Mesodermal cell (in vitro differentiated cells): ENCODE measurements at regions not wholly inside any gene's neighbourhood (a gene's known extent, or its start where the extent isn't known, plus 50 kb on each side); places are given as distances from the start of the nearest gene placed in this dataset.
"Not testable (repeated sequence)": the region's sequence is repeated elsewhere in the genome, so short reads cannot be mapped to it uniquely, and the experiment has no call there.

Source experiments
- H3K27ac ChIP-seq: 2 replicates; pipeline ENCODE4 v1.7.0; 2013; ENCODE audit warnings: mild to moderate bottlenecking, low read depth, low read length, moderate library complexity; ENCODE audit not compliant: severe bottlenecking
- H3K36me3 ChIP-seq: 2 replicates; pipeline ENCODE4 v1.7.1; 2013; ENCODE audit warnings: mild to moderate bottlenecking, low read length, moderate library complexity; ENCODE audit not compliant: control insufficient read depth, insufficient read depth
- H3K4me1 ChIP-seq: one replicate; pipeline ENCODE4 v1.7.1; 2013; ENCODE audit warnings: mild to moderate bottlenecking, low read length; ENCODE audit not compliant: insufficient read depth, control insufficient read depth, poor library complexity, severe bottlenecking
- H3K4me3 ChIP-seq: 2 replicates; pipeline ENCODE4 v1.7.0; 2013; ENCODE audit warnings: low read length, control low read depth, mild to moderate bottlenecking; ENCODE audit not compliant: insufficient read depth, poor library complexity, severe bottlenecking; ENCODE audit errors: extremely low read depth
- H3K9me3 ChIP-seq: 2 replicates; pipeline ENCODE4 v1.7.1; 2013; ENCODE audit warnings: mild to moderate bottlenecking, low read length, moderate library complexity; ENCODE audit not compliant: control insufficient read depth
- WGBS, 2 experiments: methylation state at CpG; one replicate each; pipeline ENCODE4 v1.1.5; 2013; ENCODE audit warnings: missing lambda C conversion rate in 2 of 2; ENCODE audit not compliant: insufficient coverage in 2 of 2; 5-methylcytosine and 5-hydroxymethylcytosine counted together

GRCh38 chr13:60260440-60260839 is 96.7 kb upstream of the DIAPH3 start:
- no peak overlapping the region for H3K4me3 ChIP-seq
- WGBS, 2 experiments = 59 to 65% methylated on average over 2 to 3 of the region's 4 CpGs
- no peak overlapping the region for H3K27ac ChIP-seq
- H3K4me1 ChIP-seq = no peaks in the 10 kb centered on the region
- H3K9me3 ChIP-seq = no peaks in the 10 kb centered on the region
- no peaks in the 10 kb centered on the region for H3K36me3 ChIP-seq

DNA sequence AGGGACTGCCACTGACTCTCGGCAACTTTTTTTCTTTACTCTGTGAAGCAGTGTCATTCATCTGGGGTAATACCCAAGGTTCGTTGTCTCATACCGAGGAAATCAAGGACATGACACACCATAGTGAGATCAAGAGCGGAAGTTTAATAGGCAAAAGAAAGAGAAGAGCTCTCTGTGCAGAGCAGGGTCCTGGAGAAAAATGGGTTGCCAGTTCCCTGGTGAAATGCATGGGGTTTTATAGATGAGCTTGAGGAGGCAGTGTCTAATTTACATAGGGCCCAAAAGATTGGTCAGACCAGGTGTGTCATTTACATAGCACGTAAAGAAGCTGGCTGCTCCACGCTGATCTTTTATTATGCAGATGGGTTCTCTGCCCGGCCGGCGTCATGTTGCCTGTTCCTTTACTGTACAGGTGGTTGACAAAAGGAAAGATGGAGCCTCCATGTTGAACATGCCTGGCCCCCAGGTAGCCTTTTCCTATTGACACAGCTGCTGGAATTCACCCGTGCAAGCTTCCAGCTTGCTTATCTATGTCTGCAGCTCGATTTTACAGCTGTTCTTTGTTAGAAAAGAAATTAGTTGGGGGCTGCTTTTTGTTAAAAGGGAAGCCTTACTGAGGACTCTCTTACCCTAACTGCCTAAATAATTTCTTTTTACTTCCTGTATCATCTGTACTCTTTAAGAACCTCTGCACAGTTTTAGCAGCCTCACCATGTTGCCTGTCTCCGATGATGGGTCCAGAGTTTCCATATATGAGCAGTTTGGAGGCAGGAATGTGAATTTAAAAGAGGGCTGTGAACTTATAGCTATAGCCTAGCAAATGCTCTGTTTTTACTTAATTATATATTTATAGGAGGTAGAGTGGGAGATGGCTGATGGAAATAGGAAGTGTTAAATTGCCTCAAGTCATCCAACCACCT is 98.0 kb upstream of the DIAPH3 start:
- WGBS, 2 experiments = 52% methylated on average over 9 to 10 of the region's 12 CpGs
- H3K36me3 ChIP-seq = no peaks in the 10 kb centered on the region
- no peak overlapping the region for H3K27ac ChIP-seq
- no peak overlapping the region for H3K4me3 ChIP-seq
- no peaks in the 10 kb centered on the region for H3K9me3 ChIP-seq
- no peaks in the 10 kb centered on the region for H3K4me1 ChIP-seq

- H3K36me3 ChIP-seq = no peaks in the 10 kb centered on the region
- WGBS, 2 experiments = no CpG with 5 or more reads among the region's 1 CpG
- H3K4me1 ChIP-seq = peaks cover 4% of the 10 kb centered on the region
- H3K9me3 ChIP-seq = no peaks in the 10 kb centered on the region
- no peak overlapping the region for H3K27ac ChIP-seq
- no peak overlapping the region for H3K4me3 ChIP-seq
These were observed 101.8 kb upstream of the DIAPH3 start for GRCh38 chr13:60265566-60265965.

DNA sequence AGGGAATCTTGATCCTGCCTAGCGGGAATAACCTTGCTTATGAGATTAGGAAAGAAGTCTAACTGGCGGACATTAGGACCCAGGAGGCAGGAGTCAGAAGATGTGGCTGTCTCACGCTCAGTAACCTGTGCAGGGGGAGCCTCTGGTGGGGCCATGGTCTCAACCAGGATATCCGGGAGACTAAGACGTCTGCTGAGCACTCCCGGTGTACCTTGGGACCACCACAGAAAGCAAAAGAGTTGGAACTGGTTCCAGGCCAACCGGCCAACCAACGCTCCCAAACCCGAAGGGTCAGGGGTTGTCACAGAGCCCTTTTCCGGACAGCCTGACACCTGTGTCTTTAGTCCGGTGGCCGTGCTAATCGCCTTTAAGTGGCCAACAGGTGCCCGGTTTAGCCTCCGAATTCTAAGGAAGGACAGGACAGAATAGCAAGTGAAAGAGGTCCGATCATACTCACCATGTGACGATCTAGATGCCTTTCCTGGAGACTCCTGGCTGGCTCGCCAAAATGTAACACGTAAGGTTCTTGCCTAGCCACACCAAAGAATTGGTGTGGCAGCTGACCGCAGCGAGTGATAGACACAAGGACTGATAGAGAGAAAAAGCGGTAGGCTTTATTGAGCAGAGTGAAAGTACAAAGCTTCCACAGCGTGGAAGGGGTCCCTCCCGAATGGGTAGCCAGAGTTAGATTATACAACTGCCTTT is 103.9 kb upstream of the DIAPH3 start:
- peak overlapping the region; percentile 41 for H3K4me3 ChIP-seq
- no peaks in the 10 kb centered on the region for H3K36me3 ChIP-seq
- no peak overlapping the region for H3K27ac ChIP-seq
- H3K4me1 ChIP-seq = peaks cover 4% of the 10 kb centered on the region
- 50 to 54% methylated on average over 23 to 24 of the region's 24 CpGs for WGBS, 2 experiments
- H3K9me3 ChIP-seq = no peaks in the 10 kb centered on the region

DNA sequence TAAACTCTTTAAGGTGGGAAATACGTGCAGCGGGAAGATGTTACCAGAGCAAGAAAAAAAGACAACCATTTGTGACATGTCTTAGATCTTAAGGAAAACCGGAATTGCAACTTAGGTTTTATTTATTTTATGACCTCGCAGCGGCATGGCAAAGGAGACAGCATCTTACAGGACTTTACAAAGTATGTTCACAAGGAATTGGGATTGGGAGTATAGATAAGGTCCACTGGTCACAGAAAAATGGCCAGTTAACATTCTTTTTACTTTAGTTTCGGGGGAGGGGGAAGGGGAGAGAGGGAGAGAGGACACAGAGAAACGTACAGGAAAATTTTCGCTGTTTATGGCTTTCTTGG is 104.5 kb upstream of the DIAPH3 start:
- H3K27ac ChIP-seq = no peak overlapping the region
- no peaks in the 10 kb centered on the region for H3K9me3 ChIP-seq
- no peaks in the 10 kb centered on the region for H3K36me3 ChIP-seq
- H3K4me1 ChIP-seq = peaks cover 4% of the 10 kb centered on the region
- WGBS, 2 experiments = 52 to 69% methylated on average over 7 of the region's 8 CpGs
- peak overlapping the region; percentile 41 for H3K4me3 ChIP-seq

DNA sequence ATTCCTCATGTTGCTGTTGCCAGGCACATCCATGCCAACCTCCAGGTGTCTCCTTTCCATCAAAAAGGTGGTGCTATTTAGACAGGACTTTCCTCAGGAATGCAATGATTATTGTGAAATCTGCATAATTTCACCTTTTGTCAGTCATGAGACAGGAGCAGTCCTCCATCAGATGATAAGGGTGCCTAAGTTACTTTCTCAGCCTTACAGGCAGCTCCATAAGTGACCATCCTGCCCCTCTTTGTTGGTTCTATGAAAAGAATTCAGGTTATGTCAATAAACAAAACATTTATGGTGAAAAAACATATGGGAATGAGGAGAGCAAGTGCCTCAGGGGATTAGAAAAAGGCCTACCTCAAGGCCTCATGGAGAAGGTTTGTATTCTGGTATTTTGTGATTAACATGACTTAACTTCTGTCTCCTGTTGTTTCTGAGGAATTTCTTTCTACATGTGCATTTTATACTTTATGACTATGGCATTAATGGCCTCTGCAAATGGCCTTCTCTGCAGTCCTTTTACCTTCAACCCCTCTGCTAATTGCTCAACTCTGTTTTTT is 110.3 kb upstream of the DIAPH3 start:
- Histone ChIP-seq H3K27ac (no peak overlapping the region), H3K4me1 (no peaks in the 10 kb centered on the region), H3K36me3 (no peaks in the 10 kb centered on the region), H3K9me3 (no peaks in the 10 kb centered on the region), H3K4me3 (no peak overlapping the region)

DNA sequence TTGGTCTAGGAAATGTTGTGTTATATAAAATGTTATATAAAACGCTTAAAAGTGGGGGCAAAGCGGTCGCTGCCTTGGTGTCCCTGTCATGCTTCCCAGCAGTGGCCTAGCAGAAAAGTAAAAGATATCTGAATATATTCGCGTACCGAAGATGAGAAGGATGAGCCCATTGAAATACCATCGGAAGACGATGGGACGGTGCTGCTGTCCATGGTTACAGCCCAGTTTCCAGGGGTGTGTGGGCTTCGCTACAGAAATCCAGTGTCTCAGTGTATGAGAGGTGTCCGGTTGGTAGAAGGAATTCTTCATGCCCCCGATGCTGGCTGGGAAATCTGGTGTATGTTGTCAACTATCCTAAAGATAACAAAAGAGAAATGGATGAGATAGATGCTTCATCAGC is 110.9 kb upstream of the DIAPH3 start:
- H3K4me3 ChIP-seq = no peak overlapping the region
- no peaks in the 10 kb centered on the region for H3K9me3 ChIP-seq
- no peaks in the 10 kb centered on the region for H3K36me3 ChIP-seq
- no peak overlapping the region for H3K27ac ChIP-seq
- H3K4me1 ChIP-seq = no peaks in the 10 kb centered on the region
- WGBS, 2 experiments = 94 to 100% methylated on average over 10 to 12 of the region's 12 CpGs

DNA sequence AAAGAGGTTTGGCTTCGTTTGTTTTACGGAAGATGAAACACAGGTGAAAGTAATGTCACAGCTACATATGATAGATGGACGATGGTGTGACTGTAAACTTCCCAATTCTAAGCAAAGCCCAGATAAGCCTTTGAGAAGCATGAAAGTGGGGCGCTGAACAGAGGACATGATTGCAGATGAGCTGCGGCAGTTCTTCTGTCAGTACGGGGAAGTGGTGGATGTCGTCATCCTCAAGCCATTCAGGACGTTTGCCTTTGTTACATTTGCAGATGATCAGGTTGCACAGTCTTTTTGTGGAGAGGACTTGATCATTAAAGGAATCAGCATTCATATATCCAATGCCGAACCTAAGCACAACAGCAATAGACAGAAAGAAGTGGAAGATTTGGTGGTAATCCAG is 111.5 kb upstream of the DIAPH3 start:
- Histone ChIP-seq H3K36me3 (no peaks in the 10 kb centered on the region), H3K4me1 (no peaks in the 10 kb centered on the region), H3K9me3 (no peaks in the 10 kb centered on the region), H3K4me3 (no peak overlapping the region), H3K27ac (no peak overlapping the region)
- WGBS, 2 experiments = 91 to 93% methylated on average over 7 to 9 of the region's 9 CpGs

GRCh38 chr13:60280524-60280923 is 116.5 kb upstream of the TDRD3 start:
- H3K9me3 ChIP-seq, H3K27ac ChIP-seq, H3K36me3 ChIP-seq, H3K4me3 ChIP-seq, H3K4me1 ChIP-seq: not testable (repeated sequence)
- no CpG with 5 or more reads among the region's 1 CpG for WGBS, 2 experiments

DNA sequence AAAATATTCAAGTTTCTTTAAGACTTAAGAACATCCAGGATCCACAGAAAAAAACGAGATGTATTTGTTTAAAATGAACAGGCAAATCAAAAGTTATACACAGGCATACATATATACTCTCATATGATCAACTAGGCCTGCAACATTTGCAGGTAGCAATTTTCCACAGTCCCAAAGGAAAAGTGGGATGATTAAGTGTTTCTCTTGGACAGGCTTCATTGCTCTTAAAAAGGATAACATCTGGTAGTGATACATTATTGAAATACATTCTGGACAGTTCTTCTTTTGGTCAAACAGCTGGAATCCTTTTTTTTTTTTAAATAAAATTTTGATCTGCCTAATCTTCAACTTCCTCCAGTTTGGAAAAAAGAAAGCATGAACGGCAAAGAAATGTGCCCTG is 114.8 kb upstream of the TDRD3 start:
- Histone ChIP-seq H3K4me1 (no peaks in the 10 kb centered on the region), H3K27ac (no peak overlapping the region), H3K4me3 (no peak overlapping the region), H3K9me3 (no peaks in the 10 kb centered on the region), H3K36me3 (no peaks in the 10 kb centered on the region)
- no CpG with 5 or more reads among the region's 2 CpGs for WGBS, 2 experiments

- Histone ChIP-seq H3K4me1 (no peaks in the 10 kb centered on the region), H3K27ac (no peak overlapping the region), H3K36me3 (no peaks in the 10 kb centered on the region), H3K4me3 (no peak overlapping the region), H3K9me3 (no peaks in the 10 kb centered on the region)
- no CpG with 5 or more reads among the region's 1 CpG for WGBS, 2 experiments
These were observed 114.3 kb upstream of the TDRD3 start for GRCh38 chr13:60282708-60283107.
